GM19467 (cell line): ENCODE measurements at regions not wholly inside any gene's neighbourhood (a gene's known extent, or its start where the extent isn't known, plus 50 kb on each side); places are given as distances from the start of the nearest gene placed in this dataset.
"Not testable (repeated sequence)": the region's sequence is repeated elsewhere in the genome, so short reads cannot be mapped to it uniquely, and the experiment has no call there.

ENCODE experiments used
- ATAC-seq: cut with Tn5 transposase; IDR thresholded peaks from one replicate; pipeline ENCODE4 v1.9.1; 2021; ENCODE audit warnings: mild to moderate bottlenecking, moderate library complexity; ENCODE audit not compliant: unreplicated experiment

DNA sequence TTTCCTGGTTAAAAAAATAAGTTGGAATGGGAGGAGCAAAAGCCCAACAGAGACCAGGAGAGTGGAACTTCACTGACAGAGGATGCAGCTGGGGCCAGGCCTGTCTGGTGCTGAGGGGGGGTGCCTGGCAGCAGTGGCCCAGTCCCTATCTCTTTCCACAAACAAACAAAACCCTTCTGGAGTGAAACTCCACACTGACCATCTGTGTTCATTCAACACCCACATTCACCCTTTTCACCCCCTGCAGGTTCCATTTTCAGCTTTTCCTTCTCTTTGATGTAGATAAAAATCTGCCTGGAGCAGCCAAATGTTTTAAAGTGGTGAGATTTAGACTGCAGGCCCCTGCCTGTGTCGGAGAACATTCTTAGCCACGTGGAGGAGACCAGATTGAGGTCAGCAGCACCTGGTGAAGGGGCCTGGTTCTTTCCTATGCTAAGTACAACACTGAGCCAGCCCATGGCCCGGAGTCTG is 161.4 kb upstream of the CDH11 start:
- ATAC-seq, result no peak

GRCh38 chr16:65281586-65281985 is 159.7 kb upstream of the CDH11 start:
- no peak for ATAC-seq

GRCh38 chr16:65280845-65281512 is 159.1 kb upstream of the CDH11 start:
- ATAC-seq, result no peak

DNA sequence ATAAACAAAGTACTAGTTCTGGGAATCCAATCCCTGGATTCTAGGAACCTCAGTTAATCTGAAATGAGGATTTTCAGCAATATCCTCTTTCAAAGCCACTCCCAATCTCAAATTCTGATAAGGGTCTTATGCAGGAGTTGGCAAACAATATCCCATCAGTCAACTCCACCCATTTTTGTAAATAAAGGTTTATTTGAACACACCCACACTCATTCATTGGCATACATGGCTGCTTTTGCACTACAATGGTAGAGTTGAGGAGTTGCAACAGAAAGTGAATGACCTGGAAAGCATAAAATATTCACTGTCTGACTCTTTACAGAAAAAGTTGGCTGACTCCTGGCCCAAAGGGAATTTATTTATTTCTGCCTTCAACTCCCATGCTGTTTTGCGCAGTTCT is 157.7 kb upstream of the CDH11 start:
- ATAC-seq, result no peak

DNA sequence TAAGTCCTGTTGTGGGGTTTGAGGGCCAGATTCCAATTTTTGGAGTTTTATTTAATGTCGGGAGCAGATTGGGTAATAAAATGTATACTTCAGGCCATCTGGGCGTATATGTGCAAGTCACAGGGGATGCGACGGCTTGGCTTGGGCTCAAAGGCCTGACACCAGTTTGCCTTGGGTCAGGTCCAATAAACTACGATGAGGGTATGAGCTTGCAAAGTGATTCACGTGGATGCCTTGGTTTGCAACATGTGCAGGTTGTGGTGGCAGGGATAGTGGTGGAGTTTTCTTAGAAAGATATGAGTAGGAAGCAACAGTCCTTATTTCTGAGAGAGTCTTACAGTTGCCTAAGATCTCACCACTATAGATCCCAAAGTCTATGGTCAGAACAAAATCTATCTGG is 157.0 kb upstream of the CDH11 start:
- no peak for ATAC-seq

GRCh38 chr16:65274566-65274965 is 152.7 kb upstream of the CDH11 start:
- no peak for ATAC-seq

GRCh38 chr16:65272699-65273414 is 151.0 kb upstream of the CDH11 start:
- no peak for ATAC-seq

- no peak for ATAC-seq
Measured at GRCh38 chr16:65271996-65272395, 150.1 kb upstream of the CDH11 start.

DNA sequence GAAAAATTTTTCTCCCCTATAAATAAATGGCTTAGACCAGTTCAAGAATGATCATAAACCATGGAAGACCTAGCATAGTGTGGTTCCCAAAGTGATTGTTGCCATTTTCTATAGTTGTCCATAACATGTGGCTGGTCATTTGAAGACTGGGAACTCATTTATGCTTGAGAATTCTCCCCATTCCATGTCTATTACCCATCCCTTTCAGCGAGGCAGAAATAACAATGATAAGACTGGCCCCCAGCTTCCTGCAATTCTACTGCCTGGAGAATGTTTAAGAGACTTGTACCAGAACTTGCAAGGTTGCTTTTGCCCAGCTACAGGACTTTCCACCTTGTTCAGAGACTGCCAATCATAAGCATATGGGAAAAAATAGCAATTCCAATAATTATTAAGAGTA is 146.5 kb upstream of the CDH11 start:
- no peak for ATAC-seq

- no peak for ATAC-seq
Measured at GRCh38 chr16:65263896-65264295, 142.0 kb upstream of the CDH11 start.

- ATAC-seq, result no peak
Measured at GRCh38 chr16:65260746-65261145, 138.9 kb upstream of the CDH11 start.

DNA sequence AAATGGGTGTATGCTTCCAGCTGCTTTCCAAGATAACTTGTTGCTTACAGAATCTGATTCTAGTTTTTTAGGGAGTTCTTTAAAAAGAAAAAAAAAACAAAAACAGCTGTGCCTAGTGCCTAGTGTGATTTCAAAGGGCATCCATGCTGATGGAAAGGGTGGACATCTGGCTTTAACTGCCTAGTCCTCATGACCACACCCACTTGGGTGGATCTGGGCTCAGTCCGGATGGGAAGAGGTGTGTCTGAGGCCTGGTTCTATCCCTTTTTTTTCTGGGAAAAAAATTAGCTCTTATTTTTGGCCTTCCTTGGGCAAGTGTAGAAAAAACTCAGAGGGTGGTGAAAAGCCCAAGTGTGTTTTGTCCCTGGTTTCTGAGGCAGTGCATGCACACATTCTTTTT is 132.3 kb upstream of the CDH11 start:
- no peak for ATAC-seq

- ATAC-seq, result no peak
Measured at GRCh38 chr16:65249768-65250167, 127.9 kb upstream of the CDH11 start.

GRCh38 chr16:65244787-65245186 is 122.9 kb upstream of the CDH11 start:
- ATAC-seq, result no peak

GRCh38 chr16:65235339-65236177 is 113.7 kb upstream of the CDH11 start:
- ATAC-seq, result no peak

DNA sequence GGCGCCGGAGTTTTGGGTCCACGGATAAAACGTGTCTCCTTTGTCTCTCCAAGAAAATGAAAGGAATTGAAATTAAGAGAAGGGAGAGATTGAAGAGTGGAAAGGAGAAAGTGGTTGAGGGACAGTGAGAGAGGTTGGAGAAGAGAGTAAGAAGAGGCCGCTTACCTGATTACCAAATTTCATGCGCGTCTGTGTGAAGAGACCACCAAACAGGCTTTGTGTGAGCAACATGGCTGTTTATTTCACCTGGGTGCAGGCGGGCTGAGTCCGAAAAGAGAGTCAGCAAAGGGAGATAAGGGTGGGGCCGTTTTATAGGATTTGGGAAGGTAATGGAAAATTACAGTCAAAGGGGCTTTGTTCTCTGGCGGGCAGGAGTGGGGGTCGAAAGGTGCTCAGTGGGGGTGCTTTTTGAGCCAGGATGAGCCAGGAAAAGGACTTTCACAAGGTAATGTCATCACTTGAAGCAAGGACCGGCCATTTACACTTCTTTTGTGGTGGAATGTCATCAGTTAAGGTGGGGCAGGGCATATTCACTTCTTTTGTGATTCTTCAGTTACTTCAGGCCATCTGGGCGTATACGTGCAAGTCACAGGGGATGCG is 113.0 kb upstream of the CDH11 start:
- not testable (repeated sequence) for ATAC-seq

GRCh38 chr16:65229191-65229662 is 107.4 kb upstream of the CDH11 start:
- no peak for ATAC-seq

- no peak for ATAC-seq
Measured at GRCh38 chr16:65227150-65227835, 105.4 kb upstream of the CDH11 start.

DNA sequence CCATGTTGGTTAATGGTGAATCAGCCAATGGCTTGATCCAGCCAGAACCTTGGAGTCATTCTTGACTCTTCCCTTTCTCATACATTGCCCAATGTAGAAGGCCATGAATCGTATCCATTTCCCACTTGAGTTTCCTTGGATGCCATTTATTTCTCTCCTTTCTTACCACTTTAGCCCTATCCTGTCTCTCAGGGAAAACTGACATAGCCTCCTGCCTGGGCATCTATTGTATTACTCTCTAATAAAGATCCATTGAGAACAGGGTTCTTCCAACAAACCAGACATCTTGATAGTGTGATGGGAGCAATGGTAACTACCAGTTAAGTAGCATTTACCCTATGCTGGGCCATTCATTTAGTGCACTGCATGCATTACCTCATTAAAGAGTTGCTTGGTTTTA is 104.2 kb upstream of the CDH11 start:
- ATAC-seq, result no peak

GRCh38 chr16:65225488-65225887 is 103.6 kb upstream of the CDH11 start:
- no peak for ATAC-seq

- ATAC-seq, result no peak
Measured at GRCh38 chr16:65224994-65225393, 103.1 kb upstream of the CDH11 start.
